Ammon's horn (tissue), 1 donor: ENCODE measurements at regions not wholly inside any gene's neighbourhood (a gene's known extent, or its start where the extent isn't known, plus 50 kb on each side); places are given as distances from the start of the nearest gene placed in this dataset.
"Not testable (repeated sequence)": the region's sequence is repeated elsewhere in the genome, so short reads cannot be mapped to it uniquely, and the experiment has no call there.

Source experiments
- DNase-seq: peaks from one replicate; pipeline ENCODE4 v3.0.0-alpha.2; 2016; ENCODE audit warnings: low spot score

DNA sequence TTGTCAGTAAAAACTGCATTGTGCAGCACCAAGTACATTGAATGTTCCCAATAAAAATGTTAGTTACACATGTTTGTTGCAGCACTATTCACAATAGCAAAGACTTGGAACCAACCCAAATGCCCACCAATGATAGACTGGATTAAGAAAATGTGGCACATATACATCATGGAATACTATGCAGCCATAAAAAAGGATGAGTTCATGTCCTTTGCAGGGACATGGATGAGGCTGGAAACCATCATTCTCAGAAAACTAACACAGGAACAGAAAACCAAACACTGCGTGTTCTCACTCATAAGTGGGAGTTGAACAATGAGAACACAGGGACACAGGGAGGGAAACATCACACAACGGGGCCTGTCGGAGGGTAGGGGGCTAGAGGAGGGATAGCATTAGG lies 401.3 kb upstream of the NR5A2 start:
- not testable (repeated sequence) for DNase-seq

DNA sequence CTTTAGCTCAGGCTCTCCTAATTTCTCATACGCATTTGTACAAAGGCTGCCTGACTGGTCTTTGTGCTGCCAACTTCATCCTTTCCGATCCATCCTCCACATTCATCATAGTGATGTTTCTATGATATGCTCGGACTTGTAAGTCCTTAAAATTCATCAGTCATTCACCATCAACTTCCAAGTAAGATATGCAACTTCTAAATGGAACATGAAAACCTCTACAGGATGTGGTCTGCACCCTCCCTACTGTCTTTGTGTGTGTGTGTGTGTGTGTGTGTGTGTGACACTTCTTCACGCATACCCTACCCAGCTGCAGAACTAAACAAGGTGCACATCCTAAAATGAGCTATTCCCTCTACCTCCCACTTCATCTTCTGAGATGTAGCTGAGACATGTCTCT lies 397.9 kb upstream of the NR5A2 start:
- no peak for DNase-seq

DNA sequence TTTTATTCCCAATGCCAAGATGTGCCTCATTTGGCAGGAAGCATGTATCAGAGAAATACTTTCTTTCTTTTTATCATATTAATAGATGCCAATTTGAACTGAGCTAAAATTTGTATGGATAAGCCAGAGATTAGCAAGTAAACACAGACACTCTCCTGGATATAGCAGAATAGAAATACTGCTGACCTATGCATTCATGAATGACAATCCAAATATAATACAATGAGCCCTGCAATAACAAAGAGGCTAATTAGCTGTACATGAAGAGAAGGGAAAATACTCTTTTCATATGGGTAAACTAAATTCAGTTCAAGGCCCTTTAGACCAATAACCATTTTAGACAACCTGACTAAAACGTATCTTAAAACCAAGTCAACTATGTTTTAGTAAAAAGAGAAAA lies 388.1 kb upstream of the NR5A2 start:
- no peak for DNase-seq

DNA sequence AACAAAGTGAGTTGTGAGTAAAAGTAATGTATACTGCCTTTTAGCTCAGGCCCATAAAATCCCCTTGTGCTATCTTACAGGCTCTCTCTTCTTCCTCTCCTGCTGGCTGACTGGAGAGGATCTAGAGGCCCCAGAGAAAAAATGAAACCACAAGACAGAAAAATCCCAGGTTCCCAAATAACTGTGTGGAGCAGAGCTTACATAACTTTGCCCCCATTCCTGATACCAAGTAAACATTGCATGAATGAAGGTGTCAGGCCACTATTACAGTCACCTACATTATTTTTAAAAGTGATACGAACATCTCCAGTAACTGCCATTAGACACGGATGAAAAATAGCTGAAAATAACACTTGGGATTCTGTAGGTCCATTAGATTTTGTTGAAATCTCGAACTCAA lies 386.0 kb upstream of the NR5A2 start:
- no peak for DNase-seq

DNA sequence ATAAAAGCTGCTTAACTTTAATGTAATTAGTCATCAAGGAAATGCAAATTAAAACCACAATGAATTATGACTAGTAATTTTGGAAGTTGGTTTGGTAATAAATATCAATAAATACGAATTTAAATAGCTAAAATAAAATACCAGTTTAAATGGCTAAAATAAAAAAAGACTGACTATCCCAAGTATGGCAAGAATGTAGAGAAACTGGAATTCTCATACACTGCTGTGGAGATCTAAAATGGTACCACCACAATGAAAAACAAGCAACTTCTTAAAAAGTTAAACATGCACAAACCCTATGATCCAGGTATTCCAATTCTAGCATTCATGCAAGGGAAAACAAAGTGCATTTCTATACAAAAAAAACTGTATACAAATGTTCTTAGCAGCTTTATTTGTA lies 382.6 kb upstream of the NR5A2 start:
- no peak for DNase-seq

DNA sequence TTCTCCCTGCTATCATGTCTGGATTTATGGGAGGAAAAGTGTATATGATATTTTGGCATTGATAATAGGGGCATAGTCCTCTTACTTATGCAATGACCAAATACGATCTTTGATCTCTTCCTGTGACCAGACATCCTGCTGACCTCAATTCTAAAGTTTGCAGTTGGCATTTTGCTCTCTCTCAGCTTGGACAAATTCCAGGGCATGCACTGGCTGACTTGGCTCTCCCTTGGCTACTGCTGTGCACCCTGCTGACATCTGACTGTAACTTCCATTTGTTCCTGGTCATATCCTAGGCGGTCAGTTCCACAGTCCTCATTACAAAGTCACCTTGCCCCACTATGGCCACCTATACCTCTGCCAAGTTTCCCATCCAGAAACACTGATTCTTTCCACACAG lies 380.7 kb upstream of the NR5A2 start:
- DNase-seq = no peak

DNA sequence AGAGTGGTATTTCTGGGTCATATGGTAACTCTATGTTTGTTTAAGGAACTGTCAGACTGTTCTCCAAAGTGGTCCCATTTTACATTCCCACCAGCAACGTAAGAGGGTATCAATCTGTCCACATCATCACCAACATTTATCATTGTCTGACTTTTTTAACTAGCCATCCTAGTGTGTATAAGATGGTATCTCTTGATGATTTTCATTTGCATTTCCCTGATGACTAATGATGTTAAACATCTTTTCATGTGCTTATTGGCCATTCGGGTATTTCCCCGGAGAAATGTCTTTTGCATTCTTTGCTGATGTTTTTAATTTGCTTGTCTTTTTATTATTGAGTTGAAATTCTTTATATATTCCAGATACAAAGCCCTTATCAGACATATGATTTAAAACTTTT lies 370.1 kb upstream of the NR5A2 start:
- DNase-seq = no peak

DNA sequence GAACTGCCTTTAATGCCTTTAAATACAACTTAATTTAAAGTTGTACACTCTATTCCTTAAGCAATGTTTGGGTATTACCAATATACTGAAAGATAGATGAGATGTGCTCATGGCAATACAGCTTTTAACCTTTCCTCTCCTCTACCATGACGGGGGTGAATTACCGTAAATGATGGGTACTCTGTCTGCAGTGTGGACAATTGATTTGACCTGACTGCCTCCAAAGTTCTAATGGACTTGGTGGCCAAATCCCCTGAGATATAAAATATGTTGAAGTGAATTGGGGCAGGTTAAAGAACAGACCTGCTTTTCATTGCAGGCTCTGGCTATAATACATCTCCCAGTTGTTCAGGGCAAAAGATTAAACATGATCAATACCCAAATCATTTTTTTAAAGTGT lies 367.4 kb upstream of the NR5A2 start:
- DNase-seq = no peak

DNA sequence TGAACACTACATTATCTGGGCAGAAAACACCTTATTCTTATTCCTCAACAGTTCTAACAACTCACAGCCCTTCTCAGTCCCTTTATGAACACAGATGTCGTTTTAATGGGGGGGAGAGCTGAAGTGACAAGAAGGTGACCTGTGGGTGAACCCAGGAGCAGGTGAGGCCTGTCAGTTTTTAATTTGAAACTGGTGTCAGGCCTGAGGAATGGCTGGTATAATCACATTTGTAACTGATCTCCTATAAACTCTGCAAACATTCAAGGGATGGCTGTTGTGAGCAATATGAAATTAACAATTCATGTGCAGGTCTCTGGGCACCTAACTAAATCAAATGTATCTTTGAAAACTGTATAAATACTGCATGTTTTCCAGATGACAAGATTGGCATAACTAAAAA lies 362.1 kb upstream of the NR5A2 start:
- DNase-seq = no peak

DNA sequence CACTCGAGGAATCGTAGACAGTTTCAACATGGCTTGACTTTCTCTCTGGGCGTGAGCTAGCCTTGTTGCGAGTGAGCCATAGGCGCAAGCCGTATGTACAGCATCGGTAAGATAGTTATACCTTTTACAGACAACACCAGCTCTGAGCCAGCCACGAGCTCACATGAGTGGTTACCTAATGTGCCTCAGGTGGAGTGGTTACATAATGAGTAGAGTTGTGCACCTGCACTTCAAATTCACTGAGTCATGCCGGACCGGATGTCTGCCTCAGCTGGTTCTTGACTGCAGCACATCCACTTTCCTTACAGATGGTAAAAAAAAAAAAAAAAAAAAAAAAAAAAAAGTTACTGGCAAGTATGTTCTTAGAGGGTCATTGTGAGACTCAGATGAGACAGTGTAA lies 360.4 kb upstream of the NR5A2 start:
- DNase-seq = no peak

DNA sequence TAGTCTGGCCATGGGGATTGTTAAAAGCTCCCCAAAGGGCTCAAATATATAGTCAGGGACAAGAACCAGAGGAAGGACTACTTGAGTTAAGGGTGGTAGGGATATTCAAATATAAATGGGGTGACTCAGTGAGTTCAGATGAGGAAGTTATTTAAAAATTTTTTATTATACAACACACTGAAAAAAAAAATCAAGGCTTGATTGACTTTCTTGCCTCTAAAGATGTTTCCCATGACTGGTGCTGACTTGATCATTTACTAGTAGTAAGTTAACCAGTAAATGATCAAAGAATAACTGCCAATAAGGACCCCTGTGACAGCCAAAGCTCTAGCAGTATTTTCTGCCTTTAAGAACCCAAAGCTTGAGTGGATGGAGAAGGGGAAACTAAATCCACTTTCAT lies 357.6 kb upstream of the NR5A2 start:
- DNase-seq = no peak

DNA sequence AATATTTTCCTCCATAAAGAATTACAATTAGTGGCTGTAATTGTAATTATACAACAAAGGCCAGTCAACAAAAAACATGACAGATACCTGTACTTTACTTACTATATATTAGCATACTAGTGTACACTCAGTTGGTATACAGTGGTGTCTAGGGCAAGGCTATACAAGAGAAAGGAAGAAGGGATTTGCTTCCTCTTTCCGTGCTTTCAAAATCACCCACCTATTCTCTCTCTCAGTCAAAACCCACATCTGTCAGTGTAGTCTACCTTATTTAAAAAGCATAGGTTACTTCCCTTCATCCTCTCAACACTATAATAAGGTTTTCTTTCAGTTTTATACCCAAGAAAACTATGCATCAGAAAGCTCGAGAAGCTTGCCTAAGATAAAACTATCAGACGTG lies 355.8 kb upstream of the NR5A2 start:
- DNase-seq = no peak

DNA sequence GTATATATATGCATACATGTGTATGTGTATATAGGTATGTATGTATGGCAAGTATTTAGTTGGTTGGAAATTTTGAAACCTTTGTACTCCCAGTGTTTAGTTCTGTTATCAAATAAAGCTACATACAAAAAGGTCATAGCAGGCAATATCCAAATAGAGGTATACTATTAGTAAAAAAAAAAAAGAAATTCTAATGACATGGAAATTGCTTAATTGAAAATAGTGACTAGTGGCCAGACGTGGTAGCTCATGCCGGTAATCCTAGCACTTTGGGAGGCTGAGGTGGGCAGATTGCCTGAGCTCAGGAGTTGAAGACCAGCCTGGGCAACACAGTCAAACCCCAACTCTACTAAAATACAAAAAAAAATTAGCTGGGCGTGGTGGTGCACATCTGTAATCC lies 351.6 kb upstream of the NR5A2 start:
- no peak for DNase-seq

DNA sequence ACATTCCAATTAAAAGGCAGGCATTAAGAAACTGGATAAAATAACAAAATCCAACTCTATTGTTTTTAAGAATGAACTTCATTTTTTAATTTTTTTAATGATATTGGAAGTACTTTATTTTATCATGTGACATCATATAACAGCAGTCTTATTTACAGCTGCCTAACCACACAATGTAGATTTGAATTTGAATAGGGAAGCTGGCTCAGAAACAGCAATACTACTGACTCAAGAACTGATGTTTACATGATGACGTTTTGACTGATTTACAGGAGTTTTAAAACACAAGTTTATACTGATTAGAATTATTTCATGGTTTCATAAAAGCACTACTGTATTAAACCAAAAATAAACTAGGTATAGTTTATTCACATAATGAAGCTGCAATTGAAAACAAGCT lies 348.7 kb upstream of the NR5A2 start:
- DNase-seq = no peak

DNA sequence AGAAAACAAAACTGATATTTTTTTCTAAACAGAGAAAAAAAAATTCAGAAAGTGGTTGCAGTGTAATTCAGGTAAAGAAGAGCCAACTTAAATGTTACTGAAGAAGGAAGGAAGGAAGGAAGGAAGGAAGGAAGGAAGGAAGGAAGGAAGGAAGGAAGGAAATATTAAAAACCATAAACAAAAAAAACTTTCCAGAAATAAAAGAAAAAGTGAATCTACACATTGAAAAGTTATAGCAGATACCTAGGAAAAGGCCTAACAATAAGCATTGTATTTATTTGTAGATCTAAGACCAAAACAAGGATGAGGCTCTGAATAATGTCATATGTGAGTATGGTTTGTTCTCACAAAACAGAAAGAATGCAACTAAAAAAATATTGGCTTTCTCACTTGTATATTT lies 345.4 kb upstream of the NR5A2 start:
- DNase-seq = no peak

DNA sequence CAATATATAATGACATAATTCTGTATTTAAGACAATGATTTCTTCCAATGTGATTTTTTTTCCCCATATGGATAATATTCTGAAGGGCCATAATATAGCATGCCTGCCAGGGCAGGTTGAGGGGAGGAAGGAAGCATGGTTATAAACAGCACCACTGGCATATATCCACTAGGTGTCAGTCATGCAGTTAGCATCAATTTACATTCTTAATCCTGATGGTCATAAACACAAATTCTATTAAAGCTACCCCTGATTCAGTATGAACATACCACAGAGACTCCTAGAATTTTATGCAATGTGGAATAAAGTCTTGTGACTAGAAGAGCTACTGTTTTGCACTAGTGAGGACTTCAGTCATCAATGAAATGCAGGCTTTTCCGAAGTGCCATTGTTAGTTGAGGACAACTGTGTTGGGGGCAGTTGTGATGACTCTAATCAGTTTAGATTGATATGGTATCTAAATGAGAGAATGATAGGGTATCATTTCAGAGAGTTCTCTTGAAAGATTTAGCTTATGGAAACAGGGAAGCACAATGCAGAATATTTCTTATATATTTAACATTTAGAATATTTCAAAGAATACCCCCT lies 342.7 kb upstream of the NR5A2 start:
- DNase-seq = peak; percentile 77

DNA sequence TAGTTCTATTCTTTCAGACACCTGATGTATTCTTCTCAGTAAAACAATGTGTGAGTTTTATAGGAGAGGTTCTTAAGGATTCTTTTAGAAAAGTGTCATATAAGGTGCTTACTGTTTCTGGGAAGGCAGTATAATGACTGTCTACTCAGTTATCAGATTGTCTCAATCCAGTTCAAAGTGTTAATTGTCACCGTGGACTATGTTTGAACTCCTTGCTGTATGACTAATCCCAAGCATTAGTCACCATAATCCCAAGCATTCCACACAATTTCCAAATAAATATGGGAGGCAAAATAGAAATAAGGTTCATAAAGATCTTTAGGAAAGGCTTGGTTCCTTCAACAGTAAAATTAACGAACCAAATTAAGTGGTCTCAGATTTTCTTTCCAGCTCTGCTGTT lies 342.1 kb upstream of the NR5A2 start:
- no peak for DNase-seq

DNA sequence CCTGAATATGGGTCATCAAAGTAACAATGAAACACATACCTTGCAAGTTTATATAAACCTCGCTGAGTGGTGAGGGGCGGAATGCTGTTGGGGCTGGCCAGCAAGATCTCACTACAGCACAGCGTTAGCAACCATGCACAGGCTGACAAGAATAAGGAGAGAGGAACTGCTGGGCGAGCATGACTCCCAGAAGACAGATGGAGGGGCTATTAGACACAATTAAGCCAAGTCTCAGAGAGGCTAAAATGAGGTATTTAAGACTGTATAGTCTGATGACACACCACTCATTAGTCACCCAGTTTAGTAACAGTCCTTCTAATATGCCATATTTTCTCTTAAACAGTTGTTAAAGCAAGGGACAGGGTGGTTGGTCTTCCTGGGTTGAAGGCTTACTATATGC lies 340.2 kb upstream of the NR5A2 start:
- DNase-seq = no peak

DNA sequence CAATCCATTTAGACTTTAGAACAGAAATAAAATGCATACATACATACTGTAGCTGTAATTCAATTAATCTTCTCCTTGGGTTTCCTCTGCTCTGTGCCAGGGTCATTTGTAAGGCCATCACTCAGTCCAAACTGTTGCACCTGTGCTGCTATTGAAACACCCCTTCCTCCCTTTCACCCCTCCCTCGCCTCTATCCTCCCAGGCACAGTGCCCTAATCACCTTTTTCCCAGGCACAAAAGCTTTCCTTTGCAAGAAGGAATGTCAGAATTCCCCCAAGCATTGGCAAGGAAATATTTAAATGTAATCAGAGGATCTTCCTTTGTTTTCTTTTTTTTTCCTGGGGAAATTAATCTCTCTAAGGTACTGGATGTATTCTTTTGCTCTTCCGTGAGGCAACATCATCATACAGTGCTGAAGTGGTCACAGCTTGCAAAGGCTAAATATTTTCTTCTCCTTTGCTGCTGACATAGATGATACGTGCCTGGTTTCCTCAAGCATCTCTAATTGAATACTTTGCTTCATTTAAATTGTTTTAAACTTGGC lies 339.3 kb upstream of the NR5A2 start:
- no peak for DNase-seq

DNA sequence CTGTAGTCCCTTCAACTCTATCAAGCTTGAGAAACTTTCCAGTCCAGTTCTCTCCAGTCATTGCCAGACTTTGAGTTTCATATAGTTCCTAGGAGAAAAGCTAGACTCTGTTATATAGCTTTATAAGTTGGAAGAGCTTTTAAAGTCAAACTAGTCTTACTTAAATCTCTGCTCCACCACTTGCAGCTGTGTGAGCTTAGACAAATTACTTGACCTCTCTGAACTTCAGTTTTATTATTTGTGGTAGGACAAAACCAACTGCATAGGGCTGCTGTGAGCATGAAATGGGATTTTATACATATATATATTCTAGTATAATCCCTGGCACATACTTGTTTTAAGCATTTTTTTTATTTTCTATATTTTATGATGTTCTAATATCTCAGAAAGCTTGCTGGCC lies 338.7 kb upstream of the NR5A2 start:
- no peak for DNase-seq

DNA sequence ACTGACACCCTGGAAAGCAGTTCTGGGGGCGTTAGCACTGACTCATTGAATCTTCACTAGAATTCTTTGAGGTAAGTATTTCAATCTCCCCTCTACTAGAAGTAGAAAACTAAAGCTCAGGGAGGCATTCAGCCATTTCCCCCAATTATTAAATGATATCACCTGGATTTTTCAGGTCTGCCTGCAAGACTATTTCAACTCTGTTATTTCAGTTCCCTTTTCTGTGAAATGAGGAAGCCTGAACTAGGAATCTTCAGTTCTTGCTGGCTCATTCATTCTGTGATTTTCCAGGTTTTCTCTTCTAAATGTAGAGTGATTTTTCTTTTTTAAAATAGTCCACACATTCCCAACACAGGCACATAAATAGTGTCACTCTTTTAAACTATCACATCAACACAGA lies 337.0 kb upstream of the NR5A2 start:
- DNase-seq = no peak

DNA sequence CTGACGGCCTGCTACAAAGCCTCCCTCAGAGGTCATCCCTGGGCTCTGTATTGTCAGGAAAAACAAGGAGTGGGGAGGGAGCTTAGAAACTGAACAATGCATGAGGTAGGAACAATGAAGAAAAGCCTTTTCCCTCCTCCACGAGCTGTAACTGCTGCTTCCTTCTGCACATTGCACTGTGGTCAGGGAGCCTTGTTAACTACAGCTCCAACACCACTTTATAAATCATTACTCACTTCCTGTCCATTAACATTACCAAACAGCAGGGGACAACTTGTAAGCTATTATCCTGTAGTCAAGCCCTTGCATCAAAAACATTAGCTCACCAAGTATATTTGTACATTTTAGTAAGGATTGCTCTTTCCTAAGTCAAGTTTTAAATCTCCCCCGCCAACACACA lies 336.0 kb upstream of the NR5A2 start:
- no peak for DNase-seq

DNA sequence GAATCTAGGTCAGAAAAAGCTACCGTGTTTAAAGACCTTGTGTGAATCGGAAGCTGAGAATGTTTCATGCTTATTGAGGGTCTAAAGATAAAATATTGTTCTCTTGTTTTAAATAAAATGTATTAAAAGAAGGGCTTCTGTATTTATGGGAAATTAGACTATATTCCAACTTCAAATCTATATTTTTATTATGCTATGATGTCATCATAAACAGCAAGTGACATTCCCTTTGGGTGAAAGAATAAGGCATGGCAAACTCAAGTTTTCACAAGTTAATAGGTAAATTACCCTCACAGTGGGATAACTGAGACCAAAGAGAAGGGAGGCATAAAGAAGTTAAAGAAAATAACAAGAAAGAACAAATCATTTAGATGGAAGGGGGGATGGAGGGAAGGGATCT lies 333.8 kb upstream of the NR5A2 start:
- no peak for DNase-seq

DNA sequence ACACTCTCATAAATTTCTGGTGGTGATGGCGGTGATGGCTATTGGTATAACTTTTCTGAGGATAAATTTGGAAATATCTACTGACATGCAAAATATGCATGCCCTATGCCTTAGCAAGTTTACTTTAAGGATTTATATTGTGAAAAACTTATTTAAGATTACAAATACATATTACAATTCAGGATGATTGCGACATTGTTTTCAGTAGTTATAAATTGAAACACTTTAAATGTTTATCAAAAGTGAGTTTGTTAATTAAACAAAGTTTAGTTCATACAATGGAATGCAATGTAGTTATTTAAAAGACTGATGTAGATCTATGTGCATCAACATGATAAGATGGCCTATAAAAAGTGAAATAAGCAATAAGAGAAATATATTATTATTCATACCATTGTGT lies 331.3 kb upstream of the NR5A2 start:
- no peak for DNase-seq

DNA sequence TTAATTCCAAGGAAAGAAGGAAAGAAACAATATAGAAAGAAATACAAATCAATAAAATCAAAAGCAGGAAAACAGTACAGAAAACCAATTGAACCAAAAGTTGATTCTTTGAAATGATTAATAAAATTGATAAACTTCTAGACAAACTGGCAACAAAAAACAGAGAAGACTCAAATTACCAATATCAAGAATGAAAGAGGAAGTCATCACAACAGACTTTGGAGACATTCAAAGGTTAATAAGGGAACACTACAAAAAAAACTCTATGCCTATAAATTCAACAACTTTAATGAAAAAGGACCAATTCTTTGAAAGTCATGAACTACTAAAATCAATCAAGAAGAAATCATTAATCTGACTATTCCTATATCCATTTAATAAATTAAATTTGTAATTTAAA lies 329.3 kb upstream of the NR5A2 start:
- DNase-seq = no peak
